ENCODE measurements at regions not wholly inside any gene's neighbourhood (a gene's known extent, or its start where the extent isn't known, plus 50 kb on each side); places are given as distances from the start of the nearest gene placed in this dataset.

GRCh38 chr7:149552799-149553198 is 55.2 kb upstream of the ZNF746 start:
- TF ChIP-seq RAD21 (IDR thresholded peaks at IDR 0.05; ENCODE audit: low read length) (no peak), NRF1 (IDR thresholded peaks at IDR 0.05; ENCODE audit: low read depth, low read length) (no peak), TAF1 (IDR thresholded peaks at IDR 0.05; ENCODE audit: borderline replicate concordance, low read depth, low read length) (no peak), CTCF (IDR thresholded peaks at IDR 0.05) (no peak), TCF12 (IDR thresholded peaks at IDR 0.05) (no peak), YY1 (IDR thresholded peaks at IDR 0.05; ENCODE audit: low read depth) (no peak), POLR2AphosphoS5 (IDR thresholded peaks at IDR 0.05; ENCODE audit: low read depth, low read length) (no peak), ZBTB33 (IDR thresholded peaks at IDR 0.05; ENCODE audit: borderline replicate concordance, low read depth) (no peak), SMC3 (IDR thresholded peaks at IDR 0.05; ENCODE audit: low read depth, low read length) (no peak), GATA2 (CRISPR knock-in tag; IDR thresholded peaks at IDR 0.05) (no peak), EZH2phosphoT487 (IDR thresholded peaks at IDR 0.05; ENCODE audit: borderline replicate concordance, low read depth) (no peak), REST (IDR thresholded peaks at IDR 0.05; ENCODE audit: low read depth, low read length) (no peak), MAX (IDR thresholded peaks at IDR 0.05; ENCODE audit: low read depth) (no peak), CHD2 (IDR thresholded peaks at IDR 0.05; ENCODE audit: low read length, partially characterized antibody) (no peak)
